GM12873 (cell line): ENCODE measurements at regions not wholly inside any gene's neighbourhood (a gene's known extent, or its start where the extent isn't known, plus 50 kb on each side); places are given as distances from the start of the nearest gene placed in this dataset.
A peak's percentile ranks its signal among the peaks of the same experiment; 100 is the strongest.

Source experiments
- CTCF ChIP-seq: IDR thresholded peaks from 2 replicates; pipeline ENCODE4 v1.5.1; 2012; ENCODE audit warnings: low read depth, mild to moderate bottlenecking, moderate library complexity, low read length, control low read depth; ENCODE audit not compliant: insufficient read depth; ENCODE audit errors: missing control alignments

- no peak for TF ChIP-seq CTCF
Observed at GRCh38 chr12:29891792-29892191, 108.0 kb upstream of the TMTC1 start.

GRCh38 chr12:29889737-29890136, 106.0 kb upstream of the TMTC1 start:
- TF ChIP-seq CTCF: peak; percentile 55

GRCh38 chr12:29888777-29889176, 105.0 kb upstream of the TMTC1 start:
- no peak for TF ChIP-seq CTCF

- no peak for TF ChIP-seq CTCF
Observed at GRCh38 chr12:29883941-29884554, 100.3 kb upstream of the TMTC1 start.

GRCh38 chr12:29883525-29883924, 99.8 kb upstream of the TMTC1 start:
- no peak for TF ChIP-seq CTCF

- no peak for TF ChIP-seq CTCF
Observed at GRCh38 chr12:29882846-29883245, 99.1 kb upstream of the TMTC1 start.

- TF ChIP-seq CTCF: no peak
Observed at GRCh38 chr12:29880987-29881386, 97.2 kb upstream of the TMTC1 start.
